ENCODE measurements at regions not wholly inside any gene's neighbourhood (a gene's known extent, or its start where the extent isn't known, plus 50 kb on each side); places are given as distances from the start of the nearest gene placed in this dataset.

- TF ChIP-seq CTCF (optimal IDR thresholded peaks at IDR 0.05 in 1 of 3, IDR thresholded peaks at IDR 0.05 in 1 of 3, conservative IDR thresholded peaks at IDR 0.05 in 1 of 3; ENCODE audit: extremely low read depth in 1 of 3, insufficient read depth in 2 of 3, low read length in 3 of 3) (no peak), EZH2 (IDR thresholded peaks at IDR 0.05; ENCODE audit: low read length) (no peak)
These were observed 246.3 kb upstream of the MAP3K1 start for GRCh38 chr5:56569076-56569475.
